Progenitor cell of endocrine pancreas (in vitro differentiated cells): ENCODE measurements at regions not wholly inside any gene's neighbourhood (a gene's known extent, or its start where the extent isn't known, plus 50 kb on each side); places are given as distances from the start of the nearest gene placed in this dataset.

Source experiments
- DNase-seq: peaks from one replicate; pipeline ENCODE4 v3.0.0; 2021; ENCODE audit warnings: low spot score; ENCODE audit not compliant: unreplicated experiment
- H3K27ac Mint-ChIP-seq: 2 replicates; pipeline ENCODE4 v1.8.0; 2021; ENCODE audit warnings: mild to moderate bottlenecking, moderate library complexity, mixed read lengths
- H3K27me3 Mint-ChIP-seq: 2 replicates; pipeline ENCODE4 v1.8.0; 2021; ENCODE audit warnings: mixed read lengths
- H3K36me3 Mint-ChIP-seq: 2 replicates; pipeline ENCODE4 v1.8.0; 2022; ENCODE audit warnings: mixed read lengths; ENCODE audit not compliant: insufficient read depth
- H3K4me1 Mint-ChIP-seq: 2 replicates; pipeline ENCODE4 v1.8.0; 2021; ENCODE audit warnings: low read depth, mixed read lengths
- H3K4me3 Mint-ChIP-seq: 2 replicates; pipeline ENCODE4 v1.8.0; 2021; ENCODE audit warnings: low read depth, mild to moderate bottlenecking, moderate library complexity, mixed read lengths
- H3K9me3 Mint-ChIP-seq: 2 replicates; pipeline ENCODE4 v1.8.0; 2021; ENCODE audit warnings: low read depth, mixed read lengths
- CTCF ChIP-seq: fragments of 200-600 bp; sonication (generic); IDR thresholded peaks from one replicate; pipeline ENCODE4 v1.5.0; 2021; ENCODE audit warnings: antibody characterized with exemption, mild to moderate bottlenecking; ENCODE audit not compliant: unreplicated experiment

- no peaks in the 10 kb centered on the region for H3K9me3 Mint-ChIP-seq
- TF ChIP-seq CTCF = no peak
- H3K4me1 Mint-ChIP-seq = peaks cover 2% of the 10 kb centered on the region
- no peak overlapping the region for H3K27ac Mint-ChIP-seq
- no peaks in the 10 kb centered on the region for H3K36me3 Mint-ChIP-seq
- DNase-seq = no peak
- no peak overlapping the region for H3K4me3 Mint-ChIP-seq
- peaks cover 3% of the 10 kb centered on the region for H3K27me3 Mint-ChIP-seq
Observed at GRCh38 chr16:72247821-72248253, 75.9 kb upstream of the PMFBP1 start.

- no peak for DNase-seq
- H3K4me1 Mint-ChIP-seq = peaks cover 2% of the 10 kb centered on the region
- no peak overlapping the region for H3K4me3 Mint-ChIP-seq
- no peaks in the 10 kb centered on the region for H3K9me3 Mint-ChIP-seq
- H3K27me3 Mint-ChIP-seq = peaks cover 3% of the 10 kb centered on the region
- H3K36me3 Mint-ChIP-seq = no peaks in the 10 kb centered on the region
- H3K27ac Mint-ChIP-seq = no peak overlapping the region
- TF ChIP-seq CTCF = no peak
Observed at GRCh38 chr16:72246423-72246822, 74.5 kb upstream of the PMFBP1 start.

DNA sequence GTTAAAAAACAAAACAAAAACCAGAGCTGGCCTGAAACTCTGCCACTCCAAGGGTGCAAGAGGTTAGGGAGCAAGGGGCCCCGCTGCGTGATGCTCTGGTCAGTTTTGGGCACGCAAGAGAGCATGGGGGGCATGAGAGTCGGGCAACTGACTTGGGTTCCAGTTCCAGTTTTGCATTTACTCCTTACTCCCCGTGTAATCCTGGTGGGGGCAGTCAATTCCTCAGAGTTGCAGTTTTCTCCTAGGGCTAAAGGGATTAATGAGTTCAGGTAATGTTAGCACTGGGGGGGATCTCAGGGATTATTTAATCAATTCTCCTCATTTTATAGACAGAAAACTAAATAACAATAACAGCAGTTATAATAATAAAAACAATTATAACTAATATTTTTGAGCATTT lies 72.9 kb upstream of the PMFBP1 start:
- no peak overlapping the region for H3K27ac Mint-ChIP-seq
- no peak overlapping the region for H3K4me3 Mint-ChIP-seq
- no peaks in the 10 kb centered on the region for H3K9me3 Mint-ChIP-seq
- DNase-seq = no peak
- no peaks in the 10 kb centered on the region for H3K36me3 Mint-ChIP-seq
- no peak for TF ChIP-seq CTCF
- peaks cover 2% of the 10 kb centered on the region for H3K4me1 Mint-ChIP-seq
- peaks cover 3% of the 10 kb centered on the region for H3K27me3 Mint-ChIP-seq

DNA sequence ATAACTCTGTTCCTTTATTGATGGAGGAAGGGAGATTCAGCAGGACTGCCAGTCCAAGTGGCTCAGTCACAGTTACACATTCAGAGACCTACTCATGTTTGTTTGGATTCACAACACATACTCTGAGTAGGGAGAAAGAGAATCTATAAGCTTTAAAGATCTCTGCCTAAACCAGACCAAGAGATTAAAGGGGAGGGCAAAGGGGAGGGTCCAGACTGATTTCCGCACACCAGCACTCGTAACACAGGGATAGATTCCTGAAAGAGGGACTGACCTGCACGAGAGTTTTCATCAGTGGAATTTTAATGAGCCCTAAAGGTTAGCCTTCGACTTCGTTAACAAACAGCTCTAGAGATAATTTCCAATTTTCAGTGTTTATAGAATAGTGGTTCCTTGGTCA lies 71.7 kb upstream of the PMFBP1 start:
- Mint-ChIP-seq H3K4me3 (no peak overlapping the region), H3K27ac (no peak overlapping the region), H3K4me1 (peaks cover 2% of the 10 kb centered on the region), H3K36me3 (no peaks in the 10 kb centered on the region), H3K27me3 (peaks cover 3% of the 10 kb centered on the region), H3K9me3 (no peaks in the 10 kb centered on the region)
- no peak for TF ChIP-seq CTCF
- DNase-seq = no peak

GRCh38 chr16:72242757-72243156 lies 70.8 kb upstream of the PMFBP1 start:
- no peak for TF ChIP-seq CTCF
- H3K9me3 Mint-ChIP-seq = no peaks in the 10 kb centered on the region
- peaks cover 3% of the 10 kb centered on the region for H3K27me3 Mint-ChIP-seq
- H3K4me1 Mint-ChIP-seq = peaks cover 2% of the 10 kb centered on the region
- H3K27ac Mint-ChIP-seq = no peak overlapping the region
- no peak for DNase-seq
- no peak overlapping the region for H3K4me3 Mint-ChIP-seq
- no peaks in the 10 kb centered on the region for H3K36me3 Mint-ChIP-seq

- Mint-ChIP-seq H3K36me3 (no peaks in the 10 kb centered on the region), H3K4me3 (no peak overlapping the region), H3K4me1 (peaks cover 2% of the 10 kb centered on the region), H3K27ac (no peak overlapping the region), H3K9me3 (no peaks in the 10 kb centered on the region), H3K27me3 (peaks cover 3% of the 10 kb centered on the region)
- DNase-seq = no peak
- peak; percentile 80 for TF ChIP-seq CTCF
Observed at GRCh38 chr16:72241930-72242329, 70.0 kb upstream of the PMFBP1 start.
